ENCODE measurements at regions not wholly inside any gene's neighbourhood (a gene's known extent, or its start where the extent isn't known, plus 50 kb on each side); places are given as distances from the start of the nearest gene placed in this dataset.
"Not testable (repeated sequence)": the region's sequence is repeated elsewhere in the genome, so short reads cannot be mapped to it uniquely, and the experiment has no call there.

DNA sequence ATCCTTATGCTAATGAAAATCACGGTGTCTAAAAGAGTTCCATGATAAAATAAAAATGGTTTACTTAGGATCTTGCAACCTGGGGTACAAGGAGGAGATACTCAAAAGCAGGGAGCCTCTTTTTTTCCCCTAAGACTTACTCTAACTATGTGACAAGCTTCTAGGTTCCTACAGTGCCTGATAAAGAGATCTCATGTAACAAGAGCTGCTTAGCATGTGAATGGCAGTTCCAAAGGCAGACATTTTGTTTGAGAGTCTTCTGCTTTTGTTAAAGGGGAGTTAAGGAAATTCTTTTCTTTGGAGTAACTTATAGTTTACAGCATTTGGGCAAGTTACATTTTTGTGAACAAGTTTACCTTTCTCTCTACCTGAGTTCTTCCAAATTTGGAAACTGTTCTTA, 945.8 kb upstream of the ADGRB3 start:
- DNase-seq: no peak
- H3K27me3 Mint-ChIP-seq: no peaks in the 10 kb centered on the region
- no peak overlapping the region for H3K27ac Mint-ChIP-seq
- H3K4me1 Mint-ChIP-seq: no peaks in the 10 kb centered on the region
- ChIA-PET POLR2A (no interaction called here), CTCF (no interaction called here)
- peaks cover 2% of the 10 kb centered on the region for H3K9me3 Mint-ChIP-seq
- H3K36me3 Mint-ChIP-seq (ENCODE audit: low read depth): no peaks in the 10 kb centered on the region
- H3K4me3 Mint-ChIP-seq: no peak overlapping the region

DNA sequence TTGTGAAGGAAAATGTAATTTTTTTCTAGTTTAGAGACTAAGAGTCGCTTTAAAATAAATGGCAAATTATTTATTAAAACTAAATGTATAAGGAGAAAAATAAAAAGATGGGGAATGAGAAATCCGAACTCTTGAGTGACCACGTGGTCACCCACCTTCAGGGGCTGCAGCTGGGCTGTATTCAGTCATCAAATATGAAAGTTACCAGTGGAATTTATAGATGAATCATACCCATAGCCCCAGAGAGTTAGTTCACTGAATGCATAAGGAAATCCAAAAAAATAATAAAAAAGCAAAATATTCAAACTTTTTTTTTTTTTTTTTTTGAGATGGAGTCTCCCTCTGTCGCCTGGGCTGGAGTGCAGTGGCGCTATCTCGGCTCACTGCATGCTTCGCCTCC, 947.7 kb upstream of the ADGRB3 start:
- no peaks in the 10 kb centered on the region for H3K4me1 Mint-ChIP-seq
- DNase-seq: no peak
- H3K27ac Mint-ChIP-seq: no peak overlapping the region
- peaks cover 2% of the 10 kb centered on the region for H3K9me3 Mint-ChIP-seq
- H3K36me3 Mint-ChIP-seq (ENCODE audit: low read depth): no peaks in the 10 kb centered on the region
- ChIA-PET CTCF (no interaction called here), POLR2A (no interaction called here)
- no peak overlapping the region for H3K4me3 Mint-ChIP-seq
- H3K27me3 Mint-ChIP-seq: no peaks in the 10 kb centered on the region

DNA sequence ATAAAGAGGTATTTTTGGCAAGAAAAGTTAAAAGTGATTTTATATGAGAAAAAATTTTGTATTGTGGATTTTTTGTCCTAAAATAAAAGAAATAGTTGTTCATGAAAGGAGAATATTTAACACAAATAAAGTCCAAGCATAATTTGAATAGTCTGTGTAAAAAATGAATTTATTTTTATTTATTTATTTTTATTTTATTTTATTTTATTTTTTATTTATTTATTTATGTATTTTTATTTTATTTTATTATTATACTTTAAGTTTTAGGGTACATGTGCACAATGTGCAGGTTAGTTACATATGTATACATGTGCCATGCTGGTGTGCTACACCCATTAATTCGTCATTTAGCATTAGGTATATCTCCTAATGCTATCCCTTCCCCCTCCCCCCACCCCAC, 948.9 kb upstream of the ADGRB3 start:
- CTCF ChIA-PET, H3K27me3 Mint-ChIP-seq, POLR2A ChIA-PET: not testable (repeated sequence)

DNA sequence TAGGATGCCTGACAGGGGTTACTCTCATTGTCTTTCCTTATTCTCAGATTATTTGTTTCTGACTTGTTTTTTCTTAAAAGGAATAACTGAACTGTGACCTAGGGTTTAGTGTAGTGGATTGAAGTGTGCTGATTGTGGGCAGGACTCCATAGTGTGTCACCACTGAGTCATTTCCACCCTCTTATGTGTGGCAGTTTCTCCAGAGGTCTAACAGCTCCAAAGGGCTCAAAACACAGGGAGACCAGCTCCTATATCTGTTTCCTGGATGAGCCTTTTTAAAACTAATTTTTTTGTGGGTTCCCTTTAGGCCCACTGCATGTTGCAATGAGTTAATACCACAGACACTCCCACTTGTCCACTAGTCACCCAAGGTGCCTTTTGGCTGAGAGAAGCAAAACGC, 951.1 kb upstream of the ADGRB3 start:
- H3K36me3 Mint-ChIP-seq (ENCODE audit: low read depth): no peaks in the 10 kb centered on the region
- H3K27me3 Mint-ChIP-seq: no peaks in the 10 kb centered on the region
- no peak overlapping the region for H3K4me3 Mint-ChIP-seq
- H3K9me3 Mint-ChIP-seq: peaks cover 3% of the 10 kb centered on the region
- DNase-seq: no peak
- ChIA-PET POLR2A (no interaction called here), CTCF (no interaction called here)
- no peaks in the 10 kb centered on the region for H3K4me1 Mint-ChIP-seq
- H3K27ac Mint-ChIP-seq: no peak overlapping the region

More for the DNA sequence above, 948.9 kb upstream of the ADGRB3 start:
- not testable (repeated sequence) for H3K4me1 Mint-ChIP-seq; H3K27ac Mint-ChIP-seq; H3K9me3 Mint-ChIP-seq; DNase-seq; H3K36me3 Mint-ChIP-seq (ENCODE audit: low read depth); H3K4me3 Mint-ChIP-seq

DNA sequence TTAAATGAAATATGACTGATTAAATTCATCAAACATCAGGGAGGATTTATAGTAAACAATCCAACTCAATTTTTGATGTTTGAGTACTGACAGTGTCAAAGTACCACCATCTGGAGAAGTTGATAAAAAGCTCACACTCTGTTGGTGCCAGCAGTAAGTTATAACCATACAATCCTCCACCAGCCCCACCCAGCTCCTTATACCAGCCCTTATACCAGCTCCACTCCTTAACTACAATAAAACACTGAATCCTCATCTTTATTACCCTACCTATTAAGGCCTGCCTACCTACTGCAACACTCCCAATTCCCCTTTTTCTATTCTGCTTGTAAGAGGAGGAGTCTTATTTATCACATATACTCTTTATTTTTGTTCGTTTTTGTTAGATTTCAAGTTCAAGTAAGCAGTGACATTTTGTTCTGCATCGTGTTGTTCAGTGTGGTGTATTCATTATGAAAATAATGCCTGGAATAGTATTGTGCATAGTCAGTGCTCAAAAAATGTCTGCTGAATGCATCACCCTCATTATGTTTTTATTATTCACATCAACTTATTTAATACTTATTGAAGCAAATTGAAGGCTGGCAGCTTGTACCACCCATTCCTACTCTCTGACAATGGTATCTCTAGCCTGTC, 954.7 kb upstream of the ADGRB3 start:
- DNase-seq: no peak
- no peaks in the 10 kb centered on the region for H3K4me1 Mint-ChIP-seq
- ChIA-PET POLR2A (no interaction called here), CTCF (no interaction called here)
- no peak overlapping the region for H3K27ac Mint-ChIP-seq
- no peak overlapping the region for H3K4me3 Mint-ChIP-seq
- no peaks in the 10 kb centered on the region for H3K36me3 Mint-ChIP-seq (ENCODE audit: low read depth)
- H3K9me3 Mint-ChIP-seq: peaks cover 3% of the 10 kb centered on the region
- H3K27me3 Mint-ChIP-seq: no peaks in the 10 kb centered on the region

DNA sequence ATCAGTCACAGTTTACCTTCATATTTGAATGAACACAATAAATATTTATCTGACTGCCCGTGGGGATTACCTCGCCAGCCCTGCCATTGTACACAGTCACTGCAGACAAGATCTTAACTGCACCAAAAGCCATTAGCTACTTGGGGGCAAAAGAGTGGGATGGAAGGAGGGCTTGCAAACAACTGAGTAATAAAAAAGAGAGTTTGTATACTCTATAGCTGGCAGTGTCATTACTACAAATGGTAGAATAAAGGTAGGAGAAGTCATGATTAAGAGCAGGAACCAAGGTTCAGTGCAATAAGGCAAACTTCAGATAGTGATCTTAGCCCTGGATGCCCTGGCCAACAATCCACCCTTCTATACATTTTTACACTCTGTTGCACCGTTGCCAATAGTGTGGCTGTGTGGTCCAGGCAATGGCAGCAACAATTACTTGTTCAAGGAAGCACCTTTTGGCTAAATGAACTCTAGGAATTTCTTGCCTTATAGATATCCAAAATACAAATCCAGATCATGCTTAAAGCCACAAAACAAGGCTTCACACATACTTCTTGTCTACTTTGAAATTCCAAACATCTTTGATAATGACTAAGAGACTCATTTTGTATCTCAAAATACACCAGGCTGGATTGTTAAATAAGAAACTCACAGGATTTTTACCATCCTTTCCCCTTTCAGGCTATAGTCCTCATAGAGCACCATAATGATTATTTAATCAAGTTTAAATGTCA, 955.4 kb upstream of the ADGRB3 start:
- Mint-ChIP-seq H3K4me1 (no peaks in the 10 kb centered on the region), H3K9me3 (peaks cover 3% of the 10 kb centered on the region), H3K27ac (no peak overlapping the region), H3K36me3 (ENCODE audit: low read depth) (no peaks in the 10 kb centered on the region), H3K27me3 (no peaks in the 10 kb centered on the region), H3K4me3 (no peak overlapping the region)
- ChIA-PET CTCF (no interaction called here), POLR2A (no interaction called here)
- DNase-seq: no peak

DNA sequence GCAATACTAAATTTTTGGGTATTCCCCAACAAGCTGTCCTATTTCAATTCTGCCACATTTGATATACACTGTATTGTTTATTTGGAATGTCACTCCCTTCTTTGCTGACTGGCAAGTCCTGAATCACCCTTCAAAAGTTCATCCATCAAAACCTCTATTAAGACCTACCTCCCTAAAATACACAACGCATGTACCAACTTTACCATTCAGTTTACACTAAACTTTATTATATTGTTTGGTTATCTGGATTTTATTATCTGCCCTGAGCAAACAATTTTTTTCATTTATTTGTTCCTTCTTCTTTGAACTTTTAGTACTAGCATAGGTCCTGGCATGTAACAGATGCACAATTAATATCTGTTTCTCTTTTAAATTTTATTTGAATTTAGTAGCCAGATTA, 958.2 kb upstream of the ADGRB3 start:
- ChIA-PET POLR2A (no interaction called here), CTCF (no interaction called here)
- Mint-ChIP-seq H3K9me3 (peaks cover 4% of the 10 kb centered on the region), H3K27ac (no peak overlapping the region), H3K27me3 (no peaks in the 10 kb centered on the region), H3K36me3 (ENCODE audit: low read depth) (no peaks in the 10 kb centered on the region), H3K4me3 (no peak overlapping the region), H3K4me1 (no peaks in the 10 kb centered on the region)
- DNase-seq: no peak

DNA sequence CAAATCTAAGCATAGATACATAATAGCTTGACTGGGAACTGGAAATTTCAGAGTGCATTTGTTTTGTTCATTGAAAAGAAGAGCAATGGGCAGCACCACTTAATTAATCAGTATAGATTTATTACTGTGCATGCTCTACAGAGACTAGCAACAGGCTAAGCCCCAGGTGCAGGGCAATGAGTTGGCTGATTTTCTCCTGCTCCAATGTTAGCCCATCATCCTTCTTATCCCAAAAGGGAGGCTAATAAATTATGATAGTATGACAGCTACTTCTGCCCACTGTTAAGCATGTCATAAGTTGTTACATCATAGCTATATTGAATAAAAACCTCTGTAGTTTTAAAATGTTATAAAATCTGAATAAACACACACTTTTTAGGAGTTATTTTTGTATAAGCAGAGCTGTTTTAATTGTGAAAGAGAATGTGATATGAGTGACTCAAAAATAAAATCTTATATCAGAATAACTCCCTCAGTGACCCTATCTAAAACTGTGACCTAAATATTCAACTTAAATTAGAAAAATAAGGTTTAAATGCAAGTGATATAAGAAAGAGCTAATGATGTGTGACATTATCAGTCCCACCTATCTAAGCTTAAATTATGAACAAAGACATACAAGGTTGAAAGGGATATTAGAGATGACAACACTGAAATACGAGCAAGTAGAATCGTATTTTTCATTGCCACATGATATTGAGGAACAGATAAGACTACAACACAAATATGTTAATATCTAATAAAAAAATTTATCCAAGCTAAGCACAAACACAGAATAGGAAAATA, 967.3 kb upstream of the ADGRB3 start:
- no peak overlapping the region for H3K4me3 Mint-ChIP-seq
- peaks cover 14% of the 10 kb centered on the region for H3K9me3 Mint-ChIP-seq
- no peak for DNase-seq
- CTCF ChIA-PET: no interaction called here
- POLR2A ChIA-PET: no interaction called here
- H3K36me3 Mint-ChIP-seq (ENCODE audit: low read depth): no peaks in the 10 kb centered on the region
- H3K27ac Mint-ChIP-seq: no peak overlapping the region
- H3K27me3 Mint-ChIP-seq: no peaks in the 10 kb centered on the region
- H3K4me1 Mint-ChIP-seq: no peaks in the 10 kb centered on the region

DNA sequence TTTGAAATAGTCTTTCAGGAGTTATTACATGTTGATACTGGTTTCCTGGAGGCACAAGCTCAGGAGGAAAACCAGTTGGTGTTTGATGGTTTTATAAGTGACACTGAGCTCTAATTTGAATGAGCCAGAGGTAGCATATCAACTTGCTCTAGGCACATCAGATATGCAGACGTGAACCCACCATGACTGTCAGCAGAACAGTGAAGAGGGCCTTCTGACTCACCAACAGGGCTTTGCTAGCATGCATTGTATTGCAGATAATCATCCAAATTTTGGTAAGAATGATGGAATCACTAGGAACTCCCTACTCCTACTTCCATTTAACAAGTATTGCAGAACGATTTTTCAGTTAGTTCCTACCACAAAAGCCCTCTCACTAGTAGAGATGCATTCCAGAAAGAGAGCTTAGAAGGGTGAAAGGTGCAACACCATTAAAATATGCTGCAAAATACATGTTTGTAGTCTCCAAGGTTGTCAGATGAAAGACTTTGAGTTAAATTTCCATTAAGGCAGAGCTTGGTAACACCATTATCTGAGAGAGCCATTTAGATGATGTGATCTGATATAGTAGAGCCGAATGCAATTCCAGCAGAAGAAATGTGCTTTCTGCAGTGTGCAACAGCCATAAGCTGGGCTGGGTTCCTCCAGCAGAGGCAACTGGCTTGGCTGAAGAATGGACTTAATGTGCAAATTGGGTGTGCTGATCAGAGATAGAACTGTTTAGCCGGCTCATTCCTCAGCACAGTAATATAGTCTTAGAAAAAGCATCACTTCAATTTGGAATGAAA, 968.7 kb upstream of the ADGRB3 start:
- ChIA-PET POLR2A (no interaction called here), CTCF (no interaction called here)
- Mint-ChIP-seq H3K9me3 (peaks cover 17% of the 10 kb centered on the region), H3K27me3 (no peaks in the 10 kb centered on the region), H3K4me1 (no peaks in the 10 kb centered on the region), H3K27ac (no peak overlapping the region), H3K36me3 (ENCODE audit: low read depth) (no peaks in the 10 kb centered on the region), H3K4me3 (no peak overlapping the region)
- DNase-seq: no peak

DNA sequence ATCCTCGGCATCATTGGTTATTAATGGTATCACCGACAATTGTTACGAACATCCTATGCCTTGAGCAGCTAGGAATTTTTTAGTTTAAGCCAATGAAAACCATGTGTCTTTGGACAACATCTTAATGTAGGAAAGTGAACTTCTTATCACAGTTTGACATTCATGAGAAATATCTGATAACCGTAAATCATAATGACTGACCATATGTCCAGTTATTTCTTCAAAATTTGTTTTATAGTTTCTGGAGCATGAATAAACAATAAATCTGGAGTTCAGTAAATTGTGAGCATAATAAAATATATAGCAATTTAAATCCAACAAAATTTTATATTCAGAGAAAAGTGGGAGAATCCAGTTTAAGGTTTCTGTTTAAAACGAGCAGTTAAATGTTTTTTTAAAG, 970.1 kb upstream of the ADGRB3 start:
- ChIA-PET POLR2A (no interaction called here), CTCF (no interaction called here)
- Mint-ChIP-seq H3K9me3 (peaks cover 16% of the 10 kb centered on the region), H3K36me3 (ENCODE audit: low read depth) (no peaks in the 10 kb centered on the region), H3K4me3 (no peak overlapping the region), H3K27ac (no peak overlapping the region), H3K4me1 (no peaks in the 10 kb centered on the region), H3K27me3 (no peaks in the 10 kb centered on the region)
- DNase-seq: no peak

DNA sequence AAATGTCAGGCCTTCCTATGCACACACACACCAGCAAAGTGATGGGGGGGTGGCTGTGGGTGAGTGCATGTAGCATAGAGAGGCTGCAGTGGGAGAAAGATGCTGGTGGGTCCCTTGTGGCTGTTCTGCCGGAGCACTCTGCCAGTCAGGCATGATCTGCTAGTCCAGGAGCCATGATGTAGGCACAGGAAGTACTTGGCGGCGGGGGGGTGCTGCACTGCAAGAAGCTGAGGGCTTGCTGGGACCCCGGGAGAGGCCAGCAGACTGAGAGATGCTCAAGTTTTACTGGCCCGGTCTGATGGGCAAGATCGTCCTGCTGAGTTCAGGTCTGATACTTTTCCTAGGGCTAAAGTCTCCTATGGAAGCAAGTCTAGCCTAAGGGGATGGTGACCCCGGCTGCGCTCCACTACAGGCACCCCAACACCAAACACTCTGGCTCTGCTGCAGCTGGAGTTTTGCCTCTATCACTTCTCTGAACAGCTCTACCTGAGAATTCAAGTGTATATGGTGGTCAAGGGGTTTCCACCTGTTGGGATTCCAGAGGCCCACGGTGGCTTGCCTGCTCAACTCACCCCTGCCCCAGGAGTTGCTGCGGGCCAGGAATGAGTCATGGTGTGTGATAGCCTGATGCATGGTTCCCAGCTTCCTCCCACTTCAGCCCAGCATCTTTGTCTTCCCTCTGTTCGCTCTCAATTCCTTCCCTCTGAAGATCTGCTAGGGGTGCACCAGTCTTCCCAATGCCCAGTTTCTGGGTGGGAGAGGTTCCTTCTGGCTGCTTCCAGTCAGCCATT, 971.8 kb upstream of the ADGRB3 start:
- Mint-ChIP-seq H3K4me1 (no peaks in the 10 kb centered on the region), H3K4me3 (no peak overlapping the region), H3K27ac (no peak overlapping the region), H3K9me3 (peaks cover 14% of the 10 kb centered on the region), H3K36me3 (ENCODE audit: low read depth) (no peaks in the 10 kb centered on the region), H3K27me3 (no peaks in the 10 kb centered on the region)
- ChIA-PET POLR2A (no interaction called here), CTCF (no interaction called here)
- DNase-seq: no peak

DNA sequence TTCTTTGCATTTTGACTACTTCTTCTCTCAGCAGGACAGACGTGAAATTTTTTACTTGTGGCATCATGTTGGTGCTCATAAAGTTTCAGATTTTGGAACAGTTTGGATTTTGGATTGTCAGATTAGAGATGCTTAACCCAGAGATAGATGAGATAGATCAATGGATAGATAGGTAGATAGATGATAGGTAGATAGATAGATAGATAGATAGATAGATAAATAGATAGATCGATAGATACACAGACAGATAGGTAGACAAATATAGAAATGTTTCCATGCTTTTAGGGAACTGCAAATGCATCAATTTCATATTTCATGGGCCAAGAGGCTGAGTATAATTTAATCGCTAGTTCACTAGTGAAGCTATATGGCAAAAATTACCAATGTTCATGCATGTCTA, 981.5 kb upstream of the ADGRB3 start:
- no peaks in the 10 kb centered on the region for H3K27me3 Mint-ChIP-seq
- peaks cover 2% of the 10 kb centered on the region for H3K9me3 Mint-ChIP-seq
- H3K4me3 Mint-ChIP-seq: no peak overlapping the region
- ChIA-PET POLR2A (no interaction called here), CTCF (no interaction called here)
- no peaks in the 10 kb centered on the region for H3K4me1 Mint-ChIP-seq
- H3K27ac Mint-ChIP-seq: no peak overlapping the region
- DNase-seq: no peak
- no peaks in the 10 kb centered on the region for H3K36me3 Mint-ChIP-seq (ENCODE audit: low read depth)

DNA sequence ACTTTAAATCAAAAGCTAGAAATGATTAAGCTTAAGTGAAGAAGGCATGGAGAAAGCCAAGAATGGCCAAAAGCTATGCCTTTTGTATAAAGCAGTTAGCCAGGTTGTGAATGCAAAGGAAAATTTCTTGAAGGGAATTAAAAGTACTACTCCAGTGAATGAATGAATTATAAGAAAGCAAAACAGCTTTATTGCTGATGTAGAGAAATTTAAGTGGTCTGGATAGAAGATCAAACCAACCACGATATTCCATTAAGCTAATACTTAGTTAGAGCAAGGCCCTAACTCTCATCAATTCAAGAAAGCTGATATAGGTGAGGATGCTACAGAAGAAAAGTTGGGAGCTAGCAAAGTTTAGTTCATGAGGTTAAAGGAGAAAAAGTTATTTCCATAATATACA, 988.5 kb upstream of the ADGRB3 start:
- H3K4me3 Mint-ChIP-seq: no peak overlapping the region
- no peaks in the 10 kb centered on the region for H3K27me3 Mint-ChIP-seq
- no peaks in the 10 kb centered on the region for H3K4me1 Mint-ChIP-seq
- ChIA-PET POLR2A (no interaction called here), CTCF (no interaction called here)
- no peak overlapping the region for H3K27ac Mint-ChIP-seq
- H3K36me3 Mint-ChIP-seq (ENCODE audit: low read depth): no peaks in the 10 kb centered on the region
- H3K9me3 Mint-ChIP-seq: no peaks in the 10 kb centered on the region
- DNase-seq: no peak
